ENCODE measurements at regions not wholly inside any gene's neighbourhood (a gene's known extent, or its start where the extent isn't known, plus 50 kb on each side); places are given as distances from the start of the nearest gene placed in this dataset.

DNA sequence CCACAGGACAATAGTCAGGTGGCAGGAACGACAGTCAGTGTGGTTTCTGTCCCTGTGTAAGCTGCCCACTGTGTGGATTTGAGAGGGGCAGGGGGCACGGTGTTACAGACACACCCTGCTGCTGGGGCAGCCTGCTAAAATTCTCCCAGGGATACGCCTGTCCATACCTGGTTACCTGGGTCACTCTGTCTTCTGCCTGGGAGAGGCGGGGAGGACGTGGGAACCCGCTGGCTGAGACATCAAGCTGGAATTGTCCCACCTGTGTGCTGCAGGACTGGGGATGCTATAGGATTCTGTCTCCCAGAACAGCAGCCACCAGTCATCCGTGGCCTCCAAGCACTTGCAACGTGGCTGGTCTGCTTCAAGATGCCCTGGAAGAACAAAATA, 63.8 kb upstream of the LINC01488 start:
- no peak for TF ChIP-seq JAZF1 (CRISPR knock-in tag; IDR thresholded peaks at IDR 0.05)
- TF ChIP-seq ZBTB21 (CRISPR knock-in tag; IDR thresholded peaks at IDR 0.05; ENCODE audit: borderline replicate concordance), result no peak
- no peak for TF ChIP-seq ZNF317 (CRISPR knock-in tag; IDR thresholded peaks at IDR 0.05; ENCODE audit: borderline replicate concordance, low read depth)
- TF ChIP-seq ATF1 (CRISPR knock-in tag; IDR thresholded peaks at IDR 0.05), result no peak
- TF ChIP-seq ARID4B (CRISPR knock-in tag; IDR thresholded peaks at IDR 0.05; ENCODE audit: borderline replicate concordance), result no peak
- TF ChIP-seq TCF7 (CRISPR knock-in tag; IDR thresholded peaks at IDR 0.05; ENCODE audit: low read depth), result no peak
- no peak for TF ChIP-seq FOXP1 (CRISPR knock-in tag; IDR thresholded peaks at IDR 0.05; ENCODE audit: borderline replicate concordance)
- TF ChIP-seq ZMAT4 (CRISPR knock-in tag; IDR thresholded peaks at IDR 0.05), result no peak
- no peak for TF ChIP-seq NR1H2 (CRISPR knock-in tag; IDR thresholded peaks at IDR 0.05)
- TF ChIP-seq ESRRA (CRISPR knock-in tag; IDR thresholded peaks at IDR 0.05; ENCODE audit: borderline replicate concordance), result no peak
- TF ChIP-seq ELF4 (CRISPR knock-in tag; IDR thresholded peaks at IDR 0.05; ENCODE audit: low read depth), result no peak
- TF ChIP-seq, protein P1, sequence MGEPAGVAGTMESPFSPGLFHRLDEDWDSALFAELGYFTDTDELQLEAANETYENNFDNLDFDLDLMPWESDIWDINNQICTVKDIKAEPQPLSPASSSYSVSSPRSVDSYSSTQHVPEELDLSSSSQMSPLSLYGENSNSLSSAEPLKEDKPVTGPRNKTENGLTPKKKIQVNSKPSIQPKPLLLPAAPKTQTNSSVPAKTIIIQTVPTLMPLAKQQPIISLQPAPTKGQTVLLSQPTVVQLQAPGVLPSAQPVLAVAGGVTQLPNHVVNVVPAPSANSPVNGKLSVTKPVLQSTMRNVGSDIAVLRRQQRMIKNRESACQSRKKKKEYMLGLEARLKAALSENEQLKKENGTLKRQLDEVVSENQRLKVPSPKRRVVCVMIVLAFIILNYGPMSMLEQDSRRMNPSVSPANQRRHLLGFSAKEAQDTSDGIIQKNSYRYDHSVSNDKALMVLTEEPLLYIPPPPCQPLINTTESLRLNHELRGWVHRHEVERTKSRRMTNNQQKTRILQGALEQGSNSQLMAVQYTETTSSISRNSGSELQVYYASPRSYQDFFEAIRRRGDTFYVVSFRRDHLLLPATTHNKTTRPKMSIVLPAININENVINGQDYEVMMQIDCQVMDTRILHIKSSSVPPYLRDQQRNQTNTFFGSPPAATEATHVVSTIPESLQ (CRISPR knock-in tag; IDR thresholded peaks at IDR 0.05), result no peak
- no peak for TF ChIP-seq ZNF281 (CRISPR knock-in tag; IDR thresholded peaks at IDR 0.05)
- TF ChIP-seq HMGXB4 (CRISPR knock-in tag; IDR thresholded peaks at IDR 0.05), result no peak
- TF ChIP-seq ZNF396 (CRISPR knock-in tag; IDR thresholded peaks at IDR 0.05; ENCODE audit: borderline replicate concordance), result no peak
- CTCF ChIA-PET, result interaction anchor here (0.6 kb wide), 2 partner anchors 137 to 177 kb away, joined by 3 to 4 read pairs; no protein-coding TSS in a partner anchor
- no peak overlapping the region for H3K27ac Mint-ChIP-seq
- no peak overlapping the region for H3K4me3 Mint-ChIP-seq
- H3K4me1 Mint-ChIP-seq, result peaks cover 20% of the 10 kb centered on the region
- peaks cover 6% of the 10 kb centered on the region for H3K9me3 Mint-ChIP-seq
- no peaks in the 10 kb centered on the region for H3K27me3 Mint-ChIP-seq (ENCODE audit: low read depth)
- ATAC-seq (no peak), DNase-seq (ENCODE audit: low spot score) (no peak)
- peaks cover 5% of the 10 kb centered on the region; the same call in 1 of the 2 replicates for H3K36me3 Mint-ChIP-seq
- POLR2A ChIA-PET, result no interaction called here
